ENCODE measurements at regions not wholly inside any gene's neighbourhood (a gene's known extent, or its start where the extent isn't known, plus 50 kb on each side); places are given as distances from the start of the nearest gene placed in this dataset.

- TF ChIP-seq, protein P1, sequence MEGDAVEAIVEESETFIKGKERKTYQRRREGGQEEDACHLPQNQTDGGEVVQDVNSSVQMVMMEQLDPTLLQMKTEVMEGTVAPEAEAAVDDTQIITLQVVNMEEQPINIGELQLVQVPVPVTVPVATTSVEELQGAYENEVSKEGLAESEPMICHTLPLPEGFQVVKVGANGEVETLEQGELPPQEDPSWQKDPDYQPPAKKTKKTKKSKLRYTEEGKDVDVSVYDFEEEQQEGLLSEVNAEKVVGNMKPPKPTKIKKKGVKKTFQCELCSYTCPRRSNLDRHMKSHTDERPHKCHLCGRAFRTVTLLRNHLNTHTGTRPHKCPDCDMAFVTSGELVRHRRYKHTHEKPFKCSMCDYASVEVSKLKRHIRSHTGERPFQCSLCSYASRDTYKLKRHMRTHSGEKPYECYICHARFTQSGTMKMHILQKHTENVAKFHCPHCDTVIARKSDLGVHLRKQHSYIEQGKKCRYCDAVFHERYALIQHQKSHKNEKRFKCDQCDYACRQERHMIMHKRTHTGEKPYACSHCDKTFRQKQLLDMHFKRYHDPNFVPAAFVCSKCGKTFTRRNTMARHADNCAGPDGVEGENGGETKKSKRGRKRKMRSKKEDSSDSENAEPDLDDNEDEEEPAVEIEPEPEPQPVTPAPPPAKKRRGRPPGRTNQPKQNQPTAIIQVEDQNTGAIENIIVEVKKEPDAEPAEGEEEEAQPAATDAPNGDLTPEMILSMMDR (IDR thresholded peaks at IDR 0.05) = no peak
- no peak for TF ChIP-seq POLR2A (IDR thresholded peaks at IDR 0.05)
These were observed 1473.7 kb downstream of the AACS start for GRCh38 chr12:126538888-126539287.
